ENCODE measurements at regions not wholly inside any gene's neighbourhood (a gene's known extent, or its start where the extent isn't known, plus 50 kb on each side); places are given as distances from the start of the nearest gene placed in this dataset.

DNA sequence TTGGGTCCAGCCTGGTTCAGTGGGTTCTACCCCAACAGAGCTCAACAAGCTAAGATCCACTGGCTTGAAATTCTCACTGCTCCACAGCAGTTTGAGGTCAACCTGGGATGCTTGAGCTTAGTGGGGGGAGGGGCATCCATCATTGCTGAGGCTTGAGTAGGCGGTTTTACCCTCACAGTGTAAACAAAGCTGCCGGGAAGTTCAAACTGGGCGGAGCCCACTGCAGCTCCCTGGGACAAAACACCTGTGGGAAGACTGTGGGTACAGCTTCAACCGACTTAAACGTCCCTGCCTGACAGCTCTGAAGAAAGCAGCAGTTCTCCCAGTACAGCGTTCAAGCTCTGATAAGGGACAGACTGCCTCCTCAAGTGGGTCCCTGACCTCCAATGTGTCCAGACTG is 1161.9 kb downstream of the UQCRFS1 start:
- no peak for DNase-seq (ENCODE audit: low read depth in 2 of 3, low spot score in 1 of 3)

DNA sequence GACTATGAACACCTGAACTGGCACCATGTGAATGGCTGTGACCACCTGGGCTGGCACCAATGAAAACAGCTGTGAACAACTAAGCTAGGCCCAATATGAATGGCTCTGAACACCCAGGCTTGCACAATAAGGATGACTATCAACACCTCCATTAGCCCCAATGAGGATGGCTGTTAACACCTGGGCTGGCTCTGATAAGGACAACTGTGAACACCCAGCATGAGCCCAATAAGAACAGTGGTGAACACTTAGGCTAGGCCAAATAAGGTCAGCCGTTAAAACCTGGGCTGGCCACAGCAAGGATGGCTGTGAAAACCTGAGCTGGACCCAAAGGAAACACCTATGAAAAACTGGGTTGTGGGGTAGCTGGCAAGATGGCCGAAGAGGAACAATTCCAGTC is 1163.1 kb downstream of the UQCRFS1 start:
- DNase-seq (ENCODE audit: low read depth in 2 of 3, low spot score in 1 of 3): no peak

GRCh38 chr19:28046932-28047331 is 1166.0 kb downstream of the UQCRFS1 start:
- no peak for DNase-seq (ENCODE audit: low read depth in 2 of 3, low spot score in 1 of 3)

DNA sequence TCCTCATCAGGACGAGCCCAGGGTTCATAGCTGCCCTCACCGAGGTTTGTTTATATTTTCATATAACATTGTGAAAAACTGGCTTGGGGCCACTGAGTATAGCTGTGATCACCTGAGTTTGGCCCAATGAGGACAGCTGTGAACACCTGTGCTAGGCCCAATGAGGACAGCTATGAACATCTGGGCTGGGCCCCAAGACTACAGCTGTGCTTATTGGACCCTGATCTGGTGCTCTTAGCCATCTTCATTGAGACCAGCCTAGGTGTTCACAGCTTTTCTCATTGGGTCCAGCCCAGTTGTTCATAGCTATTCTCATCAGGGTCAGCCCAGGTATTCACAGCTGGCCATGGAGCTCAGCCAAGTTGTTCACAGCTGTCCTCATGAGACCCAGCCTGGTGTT is 1167.3 kb downstream of the UQCRFS1 start:
- DNase-seq (ENCODE audit: low read depth in 2 of 3, low spot score in 1 of 3): no peak

- DNase-seq (ENCODE audit: low read depth in 2 of 3, low spot score in 1 of 3): no peak
These were observed 1168.5 kb downstream of the UQCRFS1 start for GRCh38 chr19:28044477-28044876.

GRCh38 chr19:28042516-28042915 is 1170.4 kb downstream of the UQCRFS1 start:
- no peak for DNase-seq (ENCODE audit: low read depth in 2 of 3, low spot score in 1 of 3)

DNA sequence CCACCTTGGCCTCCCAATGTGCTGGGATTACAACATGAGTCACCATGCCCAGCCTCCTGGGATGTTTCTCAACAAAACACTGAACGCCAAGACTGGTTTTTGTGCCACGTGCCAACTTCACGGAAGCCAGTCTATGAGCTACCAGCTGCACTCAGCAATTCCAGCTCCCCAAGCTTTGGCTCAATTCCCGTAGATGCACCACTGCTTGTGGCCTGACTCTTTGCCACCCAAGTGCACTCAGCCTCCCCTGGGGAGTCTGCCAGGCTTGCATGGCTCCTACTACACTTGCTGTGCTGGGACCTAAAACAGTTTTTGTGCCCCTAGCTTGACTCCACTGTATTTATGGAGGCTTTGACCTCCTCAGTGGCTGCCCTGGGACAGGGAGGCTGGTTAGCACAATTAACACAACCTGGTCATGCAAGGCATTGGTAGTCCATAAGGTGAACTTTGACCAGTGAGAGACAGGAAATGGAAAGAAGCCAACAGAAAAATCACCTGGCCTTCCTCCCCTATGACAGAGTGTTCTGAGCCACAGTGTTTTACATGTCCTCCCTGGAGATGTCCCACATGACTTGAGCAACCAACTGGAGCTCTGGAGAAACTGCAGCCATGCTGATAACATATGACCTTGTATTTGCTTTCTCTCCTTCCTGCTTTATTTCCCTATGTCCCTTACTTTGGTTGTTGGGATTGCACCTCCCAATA is 1173.1 kb downstream of the UQCRFS1 start:
- DNase-seq (ENCODE audit: low read depth in 2 of 3, low spot score in 1 of 3): no peak

- DNase-seq (ENCODE audit: low read depth in 2 of 3, low spot score in 1 of 3): no peak
These were observed 1175.8 kb downstream of the UQCRFS1 start for GRCh38 chr19:28037186-28037585.

DNA sequence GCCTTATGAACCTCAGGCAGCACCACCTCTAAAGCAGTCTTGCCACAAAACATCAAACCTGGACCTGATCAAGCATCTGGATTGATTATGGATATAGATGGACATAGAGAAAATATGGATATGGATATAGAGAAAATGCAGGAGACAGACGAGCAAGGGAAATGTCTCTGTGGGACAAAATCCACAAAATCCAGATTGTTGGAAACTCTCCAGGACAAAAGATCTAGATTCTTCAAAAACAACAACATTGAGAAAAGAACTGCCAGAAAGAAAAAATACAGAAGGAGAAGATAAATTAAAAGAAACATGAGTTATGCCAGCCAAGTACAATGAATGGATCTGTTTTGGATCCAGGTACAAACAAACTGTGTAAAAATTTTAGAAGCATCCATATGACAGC is 1176.5 kb downstream of the UQCRFS1 start:
- DNase-seq (ENCODE audit: low read depth in 2 of 3, low spot score in 1 of 3): no peak

- no peak for DNase-seq (ENCODE audit: low read depth in 2 of 3, low spot score in 1 of 3)
These were observed 1178.0 kb downstream of the UQCRFS1 start for GRCh38 chr19:28034936-28035335.

DNA sequence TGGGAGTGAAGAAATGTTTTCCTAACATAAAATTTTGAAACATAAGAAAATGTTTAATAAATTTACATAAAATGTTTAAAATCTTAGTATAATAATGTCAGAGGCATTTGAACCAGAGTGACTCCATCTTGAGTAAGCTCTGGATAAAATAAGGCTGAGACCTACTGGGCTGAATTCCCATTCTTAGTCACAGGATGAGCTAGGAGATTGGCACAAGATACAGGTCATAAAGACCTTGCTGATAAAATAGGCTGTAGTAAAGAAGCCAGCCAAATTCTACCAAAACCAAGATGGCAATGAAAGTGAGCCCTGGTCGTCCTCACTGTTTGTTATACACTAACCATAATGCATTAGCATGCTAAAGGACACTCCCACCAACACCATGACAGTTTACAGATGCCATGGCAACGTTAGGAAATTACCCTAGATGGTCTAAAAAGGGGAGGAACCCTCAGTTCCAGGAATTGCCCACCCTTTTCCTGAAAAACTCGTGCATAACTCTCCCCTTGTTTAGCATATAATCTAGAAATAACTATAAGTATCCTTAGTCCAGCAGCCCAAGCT is 1184.0 kb downstream of the UQCRFS1 start:
- DNase-seq (ENCODE audit: low read depth in 2 of 3, low spot score in 1 of 3): no peak

GRCh38 chr19:28027116-28027515 is 1185.8 kb downstream of the UQCRFS1 start:
- DNase-seq (ENCODE audit: low read depth in 2 of 3, low spot score in 1 of 3): no peak

GRCh38 chr19:28026636-28027035 is 1186.3 kb downstream of the UQCRFS1 start:
- no peak for DNase-seq (ENCODE audit: low read depth in 2 of 3, low spot score in 1 of 3)

DNA sequence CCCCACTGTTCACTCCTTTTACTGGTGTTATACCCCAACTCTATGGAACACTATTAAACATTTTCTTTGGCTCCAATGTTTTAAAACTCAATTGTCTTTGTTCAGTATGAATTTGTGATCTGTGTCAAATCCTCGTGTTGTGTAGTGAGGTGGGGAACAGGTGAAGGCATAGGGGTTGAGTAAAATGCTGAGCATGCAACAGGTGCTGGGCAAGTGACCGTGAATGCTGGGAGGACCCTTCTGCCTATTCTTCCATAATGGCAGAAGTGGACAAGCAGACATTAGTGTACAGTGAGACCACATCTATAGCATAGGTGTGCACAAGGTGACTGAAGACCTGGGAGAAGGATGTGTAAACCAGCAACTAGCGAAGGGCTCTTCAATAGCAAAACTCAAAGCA is 1188.0 kb downstream of the UQCRFS1 start:
- no peak for DNase-seq (ENCODE audit: low read depth in 2 of 3, low spot score in 1 of 3)

GRCh38 chr19:28023064-28023463 is 1189.9 kb downstream of the UQCRFS1 start:
- no peak for DNase-seq (ENCODE audit: low read depth in 2 of 3, low spot score in 1 of 3)

DNA sequence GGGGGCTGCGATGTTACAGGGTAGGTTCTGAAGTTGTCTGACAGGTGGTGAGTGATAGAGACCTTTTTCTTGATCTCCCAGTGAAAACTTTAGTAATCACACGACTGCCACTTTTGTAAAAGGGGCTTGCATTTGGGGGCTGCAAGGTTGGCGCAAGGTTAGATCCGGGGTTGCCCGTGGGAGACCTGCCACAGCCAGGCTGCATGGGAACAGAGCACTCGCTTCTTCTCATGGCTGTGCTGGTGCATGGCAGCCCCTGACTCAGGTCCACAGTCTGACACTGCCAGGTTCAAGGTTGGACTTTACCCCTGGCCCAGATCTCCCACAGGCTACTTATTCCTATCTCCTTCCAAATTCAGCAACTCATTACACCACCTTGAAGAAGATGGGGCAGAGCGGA is 1190.4 kb downstream of the UQCRFS1 start:
- no peak for DNase-seq (ENCODE audit: low read depth in 2 of 3, low spot score in 1 of 3)

GRCh38 chr19:28021259-28022185 is 1191.4 kb downstream of the UQCRFS1 start:
- no peak for DNase-seq (ENCODE audit: low read depth in 2 of 3, low spot score in 1 of 3)

GRCh38 chr19:28020619-28021258 is 1192.2 kb downstream of the UQCRFS1 start:
- DNase-seq (ENCODE audit: low read depth in 2 of 3, low spot score in 1 of 3): no peak

DNA sequence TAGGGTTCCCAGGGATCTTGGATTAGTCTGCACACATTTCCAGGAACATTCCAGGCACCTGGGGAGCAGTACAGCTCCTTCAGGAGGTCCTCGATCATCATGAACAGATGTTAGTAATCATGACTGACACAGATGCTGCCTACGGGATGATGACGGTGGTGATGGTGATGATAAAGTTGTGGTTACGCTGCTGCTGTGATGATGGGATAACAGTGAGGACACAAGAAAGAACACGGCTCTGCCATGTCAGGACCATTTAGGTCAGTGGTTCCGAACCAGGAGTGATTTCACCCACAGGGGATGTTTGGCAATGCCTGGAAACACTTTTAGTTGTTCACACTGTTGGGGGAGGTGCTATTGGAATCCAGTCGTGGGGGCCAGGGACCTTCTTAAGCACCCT is 1193.0 kb downstream of the UQCRFS1 start:
- DNase-seq (ENCODE audit: low read depth in 2 of 3, low spot score in 1 of 3): no peak

DNA sequence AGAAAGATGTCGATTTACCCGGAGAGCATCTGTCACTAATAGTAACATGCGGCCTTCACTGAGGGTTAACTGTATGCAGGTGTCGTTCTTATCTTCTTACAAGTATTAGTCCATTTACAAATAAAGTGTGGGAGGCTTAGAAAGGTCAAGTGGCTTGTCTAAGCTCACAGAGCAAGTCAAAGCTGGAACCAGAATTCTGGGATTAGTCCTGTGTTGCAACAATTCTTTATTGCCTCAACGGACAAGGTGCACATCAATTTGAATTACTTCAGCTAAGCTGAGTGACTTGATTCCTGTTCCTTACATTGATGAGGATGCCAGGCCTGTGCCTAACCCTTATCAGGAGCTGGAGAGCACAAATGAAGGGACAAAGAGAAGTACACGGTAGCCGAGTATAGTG is 1193.6 kb downstream of the UQCRFS1 start:
- no peak for DNase-seq (ENCODE audit: low read depth in 2 of 3, low spot score in 1 of 3)

DNA sequence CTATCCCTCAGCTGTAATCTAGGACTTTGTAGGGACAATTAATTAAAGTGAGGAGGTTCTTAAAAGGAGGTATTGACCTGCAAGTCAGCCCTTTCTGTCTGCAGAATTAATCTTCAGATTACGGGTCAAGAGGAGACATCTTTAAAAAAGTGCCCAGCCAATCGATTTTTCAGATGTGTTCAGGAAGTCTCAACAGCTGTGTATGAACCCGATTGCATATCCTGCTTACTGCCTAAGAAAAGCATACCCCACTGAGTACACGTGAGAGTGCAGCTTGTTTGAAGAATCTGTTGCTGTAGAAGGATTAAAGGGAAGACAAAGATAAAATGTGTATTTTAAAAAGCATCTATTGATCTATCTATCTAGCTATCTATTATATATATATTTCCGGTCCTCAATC is 1194.5 kb downstream of the UQCRFS1 start:
- no peak for DNase-seq (ENCODE audit: low read depth in 2 of 3, low spot score in 1 of 3)

All from stimulated activated CD4-positive, alpha-beta T cell treated with anti-CD3 and anti-CD28 coated beads, Interleukin-12 subunit alpha, Interleukin-12 subunit beta, amount 100 ng/mL, for 48 hours (primary cell).